OCI-LY7 (cell line): ENCODE measurements at regions not wholly inside any gene's neighbourhood (a gene's known extent, or its start where the extent isn't known, plus 50 kb on each side); places are given as distances from the start of the nearest gene placed in this dataset.

ENCODE experiments used
- CTCF ChIP-seq: fragments of 200-600 bp; sonication (generic); conservative IDR thresholded peaks from 2 replicates; pipeline ENCODE4 v1.5.1; 2014; ENCODE audit warnings: mild to moderate bottlenecking, antibody characterized with exemption, low read length, moderate library complexity, mixed read lengths
- EZH2phosphoT487 ChIP-seq: fragments of 200-600 bp; sonication (generic); IDR thresholded peaks from 2 replicates; pipeline ENCODE4 v1.6.1; 2018; ENCODE audit warnings: low read depth, borderline replicate concordance, mild to moderate bottlenecking, mixed run types, antibody characterized with exemption, low read length, moderate library complexity, mixed read lengths

- TF ChIP-seq CTCF (no peak), EZH2phosphoT487 (no peak)
Measured at GRCh38 chr10:30702860-30703259, 73.3 kb upstream of the LYZL2 start.
